Tibial artery (tissue), 4 donors: ENCODE measurements at regions not wholly inside any gene's neighbourhood (a gene's known extent, or its start where the extent isn't known, plus 50 kb on each side); places are given as distances from the start of the nearest gene placed in this dataset.

Source experiments
- DNase-seq, 2 donors: peaks; one replicate each; pipeline ENCODE4 v3.0.0-alpha.2; 2019
- H3K27ac ChIP-seq, 2 donors: fragments of 200-600 bp; sonication (generic) in 1 of 2; 1 replicate in 1 of 2; 2 replicates in 1 of 2; pipeline ENCODE4 v1.5.1; 2018 to 2019; ENCODE audit warnings: mild to moderate bottlenecking in 1 of 2
- H3K27me3 ChIP-seq, 2 donors: fragments of 200-600 bp; sonication (generic) in 1 of 2; one replicate each; pipeline versions ENCODE4 v1.5.1 to v1.6.0; 2016 to 2019
- H3K36me3 ChIP-seq, 3 donors: fragments of 200-600 bp; sonication (generic) in 2 of 3; one replicate each; pipeline ENCODE4 v1.5.1; 2016 to 2019; ENCODE audit warnings: mild to moderate bottlenecking in 2 of 3
- H3K4me1 ChIP-seq, 4 donors: fragments of 200-600 bp; sonication (generic) in 2 of 4; 1 replicate in 3 of 4; 2 replicates in 1 of 4; pipeline ENCODE4 v1.5.1; 2016 to 2019
- H3K4me3 ChIP-seq, 2 donors: fragments of 200-600 bp; sonication (generic) in 1 of 2; 1 replicate in 1 of 2; 2 replicates in 1 of 2; pipeline ENCODE4 v1.5.1; 2018 to 2019; ENCODE audit warnings: mild to moderate bottlenecking in 2 of 2
- H3K9me3 ChIP-seq, 3 donors: fragments of 200-600 bp; sonication (generic) in 1 of 3; one replicate each; pipeline ENCODE4 v1.5.1; 2016 to 2019
- intact Hi-C: fragments of 100-400 bp; cut with DNase I; formaldehyde crosslinking; loops from one replicate; pipeline ENCODE4 v1.15.0; 2023; ENCODE audit warnings: low total_unique reads
- TF ChIP-seq, protein P1 (sequence below), 2 experiments: fragments of 200-600 bp in 1 of 2; fragments of 450-650 bp in 1 of 2; IDR thresholded peaks; one replicate each; pipeline ENCODE4 v1.5.1; 2017 to 2019; ENCODE audit warnings: antibody characterized with exemption in 2 of 2, mild to moderate bottlenecking in 1 of 2, moderate library complexity in 1 of 2

DNA sequence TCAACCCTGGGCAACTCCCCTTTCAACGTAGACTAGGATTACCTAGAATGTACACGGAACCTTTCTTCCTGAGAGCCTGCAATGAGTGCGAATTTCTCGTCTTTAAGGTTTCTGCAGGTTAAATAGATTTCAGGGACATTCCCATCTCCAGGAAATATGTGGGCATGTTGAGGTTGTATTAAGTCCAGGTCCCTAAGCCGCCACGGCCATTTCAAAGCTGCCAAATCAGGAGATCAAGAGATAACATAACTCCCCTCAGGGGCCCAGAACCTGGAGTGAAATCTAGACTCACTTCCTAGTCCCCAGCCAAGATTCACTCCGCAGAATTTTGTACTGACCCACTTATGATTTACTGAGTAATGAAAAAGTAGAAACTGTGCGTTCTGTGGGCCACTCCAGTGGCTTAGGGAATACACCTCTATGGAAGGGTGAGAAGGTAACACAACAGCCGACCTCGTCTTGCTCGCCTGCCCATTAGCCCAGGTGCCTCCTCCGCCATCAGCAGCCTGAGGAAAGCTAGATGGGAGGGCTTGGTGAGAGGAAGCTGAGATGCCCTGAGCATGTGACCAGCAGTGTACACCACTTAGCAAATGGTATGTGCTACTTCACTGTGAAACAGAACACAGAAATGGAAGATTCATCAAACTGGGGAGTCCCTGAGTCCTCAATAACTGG, 98.5 kb upstream of the SOX1 start:
- no peak overlapping the region for H3K4me3 ChIP-seq
- no peak overlapping the region for H3K27ac ChIP-seq
- no peaks in the 10 kb centered on the region for H3K36me3 ChIP-seq
- DNase-seq = no peak
- intact Hi-C loops = no loop called here
- TF ChIP-seq, protein P1, sequence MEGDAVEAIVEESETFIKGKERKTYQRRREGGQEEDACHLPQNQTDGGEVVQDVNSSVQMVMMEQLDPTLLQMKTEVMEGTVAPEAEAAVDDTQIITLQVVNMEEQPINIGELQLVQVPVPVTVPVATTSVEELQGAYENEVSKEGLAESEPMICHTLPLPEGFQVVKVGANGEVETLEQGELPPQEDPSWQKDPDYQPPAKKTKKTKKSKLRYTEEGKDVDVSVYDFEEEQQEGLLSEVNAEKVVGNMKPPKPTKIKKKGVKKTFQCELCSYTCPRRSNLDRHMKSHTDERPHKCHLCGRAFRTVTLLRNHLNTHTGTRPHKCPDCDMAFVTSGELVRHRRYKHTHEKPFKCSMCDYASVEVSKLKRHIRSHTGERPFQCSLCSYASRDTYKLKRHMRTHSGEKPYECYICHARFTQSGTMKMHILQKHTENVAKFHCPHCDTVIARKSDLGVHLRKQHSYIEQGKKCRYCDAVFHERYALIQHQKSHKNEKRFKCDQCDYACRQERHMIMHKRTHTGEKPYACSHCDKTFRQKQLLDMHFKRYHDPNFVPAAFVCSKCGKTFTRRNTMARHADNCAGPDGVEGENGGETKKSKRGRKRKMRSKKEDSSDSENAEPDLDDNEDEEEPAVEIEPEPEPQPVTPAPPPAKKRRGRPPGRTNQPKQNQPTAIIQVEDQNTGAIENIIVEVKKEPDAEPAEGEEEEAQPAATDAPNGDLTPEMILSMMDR (IDR thresholded peaks at IDR 0.05) = no peak
- no peaks in the 10 kb centered on the region for H3K9me3 ChIP-seq
- H3K4me1 ChIP-seq = no peaks in the 10 kb centered on the region
- peaks cover 0 to 42% of the 10 kb centered on the region in 2 donors for H3K27me3 ChIP-seq

DNA sequence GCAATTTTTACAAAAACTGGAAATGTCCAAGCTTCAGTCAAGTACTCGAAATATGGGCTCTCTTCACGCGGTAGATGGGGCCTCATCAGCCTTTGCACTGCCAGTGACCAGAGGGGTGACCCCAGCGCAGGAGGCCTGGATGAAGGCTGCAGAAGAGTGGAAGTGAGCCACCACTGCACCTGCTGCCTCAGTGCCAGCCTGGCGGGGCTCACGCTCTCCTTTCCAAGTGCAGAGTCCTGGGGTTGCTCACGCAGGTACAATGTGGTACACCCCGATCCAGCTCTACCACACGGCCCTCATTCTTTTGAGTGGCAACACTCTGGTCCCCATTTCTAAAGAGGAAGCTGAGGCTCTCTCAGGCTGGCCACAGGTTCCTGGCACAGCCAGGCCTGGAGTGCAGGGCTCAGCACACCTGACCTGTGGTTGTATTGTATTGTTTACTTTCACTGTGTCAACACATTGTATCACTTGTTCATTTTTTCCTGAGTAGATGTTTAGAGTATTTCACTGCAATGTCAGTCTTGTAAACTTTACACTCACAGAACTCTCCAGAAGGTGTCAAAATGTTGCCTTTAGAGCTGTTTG, 97.3 kb upstream of the SOX1 start:
- Histone ChIP-seq H3K9me3 (no peaks in the 10 kb centered on the region), H3K36me3 (no peaks in the 10 kb centered on the region), H3K4me3 (no peak overlapping the region), H3K27ac (no peak overlapping the region), H3K4me1 (no peaks in the 10 kb centered on the region), H3K27me3 (peaks cover 0 to 42% of the 10 kb centered on the region in 2 donors)
- TF ChIP-seq, protein P1 (IDR thresholded peaks at IDR 0.05) = no peak
- no peak for DNase-seq
- intact Hi-C loops = no loop called here

DNA sequence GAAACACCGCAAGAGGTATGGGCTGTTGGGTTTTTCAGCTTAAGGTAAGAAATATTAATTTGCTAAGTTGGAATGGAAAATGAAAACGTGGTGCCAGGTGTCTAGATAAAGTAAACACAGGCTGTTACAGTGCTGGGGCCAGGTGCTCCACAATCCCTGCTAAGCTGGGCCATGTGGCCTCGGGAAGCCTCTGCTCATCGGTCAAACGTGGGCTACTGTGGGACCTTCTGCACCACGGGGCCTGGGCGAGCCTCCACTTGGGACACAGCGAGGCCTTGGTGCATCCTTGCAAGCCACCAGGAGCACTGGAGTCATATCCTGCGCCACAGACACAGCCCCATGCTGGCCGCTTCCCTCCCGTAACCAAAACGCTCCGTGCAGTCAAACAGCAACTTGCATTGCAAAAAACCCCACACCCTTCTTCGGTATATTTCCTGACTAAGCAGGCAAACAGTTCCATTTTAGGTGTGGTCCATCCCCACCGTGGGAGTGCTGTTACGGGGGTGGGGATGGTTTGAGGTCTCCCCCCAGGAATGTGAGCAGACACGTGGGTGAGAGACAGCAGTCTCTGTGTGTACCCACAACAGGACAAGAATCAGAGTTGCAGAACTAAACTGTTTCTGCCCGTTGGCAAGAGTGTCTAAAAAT, 96.3 kb upstream of the SOX1 start:
- peaks cover 0 to 42% of the 10 kb centered on the region in 2 donors for H3K27me3 ChIP-seq
- intact Hi-C loops = no loop called here
- H3K36me3 ChIP-seq = no peaks in the 10 kb centered on the region
- no peak overlapping the region for H3K27ac ChIP-seq
- no peak for DNase-seq
- no peak overlapping the region for H3K4me3 ChIP-seq
- TF ChIP-seq, protein P1 (IDR thresholded peaks at IDR 0.05) = no peak
- H3K4me1 ChIP-seq = no peaks in the 10 kb centered on the region
- peaks cover 0 to 3% (median 0%) of the 10 kb centered on the region in 3 donors for H3K9me3 ChIP-seq

DNA sequence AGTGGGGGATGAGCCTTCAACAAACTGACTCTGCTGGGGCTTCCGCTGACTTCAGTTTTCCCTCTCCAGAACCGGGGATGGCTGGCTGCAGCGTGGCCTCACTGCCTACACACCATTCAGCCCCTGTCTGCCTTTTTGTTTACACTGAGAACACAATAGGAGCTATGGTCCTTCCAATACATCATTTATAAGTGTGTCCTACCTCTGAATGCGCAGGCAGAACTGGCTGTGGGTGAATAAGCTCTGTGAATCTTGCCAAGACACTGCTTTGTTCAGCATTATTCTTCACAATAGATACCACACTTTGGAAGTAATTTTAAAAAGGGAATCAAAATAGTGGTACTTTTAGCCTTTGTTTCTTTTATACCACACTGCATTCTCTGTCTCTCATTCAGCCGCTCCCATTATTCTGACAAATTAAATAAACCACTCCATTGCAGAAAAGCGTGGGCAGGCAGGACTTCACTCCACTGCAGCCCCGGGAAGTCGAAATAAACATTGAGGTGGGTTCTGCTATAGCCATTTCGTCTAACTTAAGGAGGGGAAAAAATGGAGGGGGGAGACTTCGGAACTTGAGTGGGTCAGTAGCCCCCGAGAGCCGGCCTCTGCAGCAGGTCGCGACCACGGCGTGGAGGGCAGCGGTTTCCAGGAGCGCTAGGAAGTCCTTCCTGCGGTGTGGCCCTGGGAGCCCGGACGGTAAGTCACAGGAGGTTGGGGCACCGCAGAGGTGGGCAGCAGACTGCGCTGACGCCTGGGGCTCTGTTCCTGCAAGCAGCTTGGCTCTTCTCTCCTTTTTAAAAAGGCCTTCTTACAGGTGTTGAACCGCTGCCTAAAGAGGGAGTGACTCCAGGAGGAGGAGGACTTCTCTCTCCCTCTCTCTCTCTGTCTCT, 94.8 kb upstream of the SOX1 start:
- H3K27ac ChIP-seq = no peak overlapping the region
- H3K9me3 ChIP-seq = peaks cover 0 to 3% (median 0%) of the 10 kb centered on the region in 3 donors
- intact Hi-C loops = no loop called here
- no peak overlapping the region for H3K4me3 ChIP-seq
- H3K4me1 ChIP-seq = no peaks in the 10 kb centered on the region
- peaks cover 0 to 39% of the 10 kb centered on the region in 2 donors for H3K27me3 ChIP-seq
- H3K36me3 ChIP-seq = no peaks in the 10 kb centered on the region
- TF ChIP-seq, protein P1 (IDR thresholded peaks at IDR 0.05) = no peak
- DNase-seq = no peak

DNA sequence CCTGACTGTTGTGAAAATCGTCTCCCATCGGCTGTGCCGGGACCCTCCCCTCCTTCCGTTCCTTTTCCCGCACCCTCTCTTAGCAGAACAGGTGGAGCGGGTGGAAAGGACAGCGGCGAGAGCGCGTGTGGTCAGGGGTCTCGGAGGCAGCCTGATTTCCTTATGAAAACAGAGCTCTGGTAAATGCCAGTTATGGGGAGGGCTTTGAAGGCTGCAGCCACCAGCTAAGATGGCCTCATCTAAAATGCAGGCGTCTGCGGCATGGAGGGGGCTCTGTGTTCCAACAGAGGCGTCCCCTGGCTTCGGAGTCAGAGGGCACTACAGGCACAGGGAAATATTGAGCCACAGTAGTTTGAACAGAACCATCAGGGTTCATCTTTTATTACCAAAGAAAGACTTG, 93.8 kb upstream of the SOX1 start:
- no peak for DNase-seq
- Histone ChIP-seq H3K27ac (no peak overlapping the region), H3K4me1 (no peaks in the 10 kb centered on the region), H3K9me3 (peaks cover 0 to 3% (median 0%) of the 10 kb centered on the region in 3 donors), H3K4me3 (no peak overlapping the region), H3K27me3 (peaks cover 0 to 39% of the 10 kb centered on the region in 2 donors), H3K36me3 (no peaks in the 10 kb centered on the region)
- TF ChIP-seq, protein P1 (IDR thresholded peaks at IDR 0.05) = no peak
- intact Hi-C loops = no loop called here
